Loucy (cell line): ENCODE measurements at regions not wholly inside any gene's neighbourhood (a gene's known extent, or its start where the extent isn't known, plus 50 kb on each side); places are given as distances from the start of the nearest gene placed in this dataset.

Experiments used
- CTCF ChIP-seq: fragments of 200-600 bp; sonication (generic); conservative IDR thresholded peaks from 2 replicates; pipeline ENCODE4 v1.5.1; 2014; ENCODE audit warnings: mild to moderate bottlenecking, antibody characterized with exemption, low read length
- EZH2phosphoT487 ChIP-seq: fragments of 200-600 bp; IDR thresholded peaks from 2 replicates; pipeline ENCODE4 v1.6.1; 2018; ENCODE audit warnings: antibody characterized with exemption, mild to moderate bottlenecking, moderate library complexity, borderline replicate concordance

GRCh38 chr14:99029145-99029915, 242.7 kb downstream of the BCL11B start:
- TF ChIP-seq CTCF, result no peak
- TF ChIP-seq EZH2phosphoT487, result no peak
